GM21528 (cell line): ENCODE measurements at regions not wholly inside any gene's neighbourhood (a gene's known extent, or its start where the extent isn't known, plus 50 kb on each side); places are given as distances from the start of the nearest gene placed in this dataset.

Source experiments
- ATAC-seq: cut with Tn5 transposase; IDR thresholded peaks from one replicate; pipeline ENCODE4 v1.9.1; 2021; ENCODE audit warnings: mild to moderate bottlenecking, moderate library complexity; ENCODE audit not compliant: unreplicated experiment, low FRiP score

GRCh38 chr20:11813106-11813890, 104.4 kb upstream of the BTBD3 start:
- no peak for ATAC-seq

GRCh38 chr20:11814267-11814666, 103.4 kb upstream of the BTBD3 start:
- no peak for ATAC-seq

GRCh38 chr20:11820838-11821237, 96.9 kb upstream of the BTBD3 start:
- no peak for ATAC-seq

GRCh38 chr20:11822540-11822794, 95.2 kb upstream of the BTBD3 start:
- no peak for ATAC-seq

GRCh38 chr20:11826334-11826733, 91.4 kb upstream of the BTBD3 start:
- no peak for ATAC-seq

- ATAC-seq = no peak
Measured at GRCh38 chr20:11832397-11832796, 85.3 kb upstream of the BTBD3 start.

GRCh38 chr20:11832851-11833250, 84.8 kb upstream of the BTBD3 start:
- no peak for ATAC-seq

- ATAC-seq = no peak
Measured at GRCh38 chr20:11833825-11834224, 83.9 kb upstream of the BTBD3 start.

GRCh38 chr20:11838076-11838636, 79.5 kb upstream of the BTBD3 start:
- ATAC-seq = no peak

- no peak for ATAC-seq
Measured at GRCh38 chr20:11841972-11842461, 75.7 kb upstream of the BTBD3 start.

- ATAC-seq = no peak
Measured at GRCh38 chr20:11843289-11843688, 74.4 kb upstream of the BTBD3 start.

GRCh38 chr20:11844691-11845090, 73.0 kb upstream of the BTBD3 start:
- ATAC-seq = no peak

GRCh38 chr20:11845340-11845739, 72.4 kb upstream of the BTBD3 start:
- no peak for ATAC-seq

GRCh38 chr20:11846131-11846530, 71.6 kb upstream of the BTBD3 start:
- no peak for ATAC-seq

- ATAC-seq = no peak
Measured at GRCh38 chr20:11847827-11848226, 69.9 kb upstream of the BTBD3 start.

GRCh38 chr20:11849270-11849915, 68.3 kb upstream of the BTBD3 start:
- ATAC-seq = no peak

GRCh38 chr20:11849976-11850670, 67.6 kb upstream of the BTBD3 start:
- ATAC-seq = no peak

GRCh38 chr20:11850901-11851300, 66.8 kb upstream of the BTBD3 start:
- ATAC-seq = no peak

- no peak for ATAC-seq
Measured at GRCh38 chr20:11851646-11852045, 66.0 kb upstream of the BTBD3 start.

GRCh38 chr20:11852189-11852588, 65.5 kb upstream of the BTBD3 start:
- no peak for ATAC-seq

GRCh38 chr20:11852811-11853210, 64.9 kb upstream of the BTBD3 start:
- no peak for ATAC-seq
